ENCODE measurements at regions not wholly inside any gene's neighbourhood (a gene's known extent, or its start where the extent isn't known, plus 50 kb on each side); places are given as distances from the start of the nearest gene placed in this dataset.

DNA sequence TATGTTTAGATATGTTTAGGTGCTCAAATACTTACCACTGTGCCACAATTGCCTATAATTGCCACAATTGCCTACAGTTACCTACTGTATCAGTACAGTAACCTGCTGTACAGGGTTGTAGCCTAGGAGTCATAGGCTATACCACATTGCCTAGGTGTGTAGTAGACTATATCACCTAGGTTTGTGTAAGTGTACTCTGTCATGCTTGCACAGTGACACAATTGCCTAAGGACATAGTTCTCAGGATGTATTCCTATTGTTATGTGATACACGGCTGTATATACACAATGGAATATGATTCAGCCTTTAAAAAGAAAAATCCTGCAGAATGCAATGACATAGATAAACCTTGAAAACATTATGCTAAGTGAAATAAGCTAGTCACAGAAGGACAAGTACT lies 264.8 kb downstream of the RAP2B start:
- H3K4me1 Mint-ChIP-seq (ENCODE audit: low read depth in 2 of 2) = no peaks in the 10 kb centered on the region
- H3K4me3 Mint-ChIP-seq = no peak overlapping the region

GRCh38 chr3:153429821-153430220 lies 267.8 kb downstream of the RAP2B start:
- Mint-ChIP-seq H3K27me3 (peaks cover 0 to 6% of the 10 kb centered on the region in 2 donors), H3K4me3 (no peak overlapping the region), H3K9me3 (peaks cover 0 to 4% of the 10 kb centered on the region in 2 donors), H3K27ac (no peak overlapping the region), H3K4me1 (ENCODE audit: low read depth in 2 of 2) (no peaks in the 10 kb centered on the region), H3K36me3 (ENCODE audit: insufficient read depth) (no peaks in the 10 kb centered on the region)
- ATAC-seq (replicated peaks) = no peak
- DNase-seq = no peak

More for the DNA sequence above, 264.8 kb downstream of the RAP2B start:
- no peak for DNase-seq
- ATAC-seq (replicated peaks) = no peak
- Mint-ChIP-seq H3K27me3 (peaks cover 0 to 4% of the 10 kb centered on the region in 2 donors), H3K9me3 (peaks cover 7 to 12% of the 10 kb centered on the region in 2 donors), H3K36me3 (ENCODE audit: insufficient read depth) (no peaks in the 10 kb centered on the region), H3K27ac (no peak overlapping the region)

- Mint-ChIP-seq H3K9me3 (peaks cover 0 to 2% of the 10 kb centered on the region in 2 donors), H3K27ac (no peak overlapping the region), H3K4me3 (no peak overlapping the region), H3K36me3 (ENCODE audit: insufficient read depth) (no peaks in the 10 kb centered on the region), H3K27me3 (peaks cover 0 to 6% of the 10 kb centered on the region in 2 donors), H3K4me1 (ENCODE audit: low read depth in 2 of 2) (no peaks in the 10 kb centered on the region)
- DNase-seq (no peak), ATAC-seq (replicated peaks) (no peak)
Measured at GRCh38 chr3:153431076-153431475, 269.1 kb downstream of the RAP2B start.

- Mint-ChIP-seq H3K27me3 (no peaks in the 10 kb centered on the region), H3K4me3 (no peak overlapping the region), H3K4me1 (ENCODE audit: low read depth in 2 of 2) (peaks cover 6 to 7% of the 10 kb centered on the region in 2 donors), H3K9me3 (no peaks in the 10 kb centered on the region), H3K27ac (no peak overlapping the region), H3K36me3 (ENCODE audit: insufficient read depth) (no peaks in the 10 kb centered on the region)
- DNase-seq = no peak
- no peak for ATAC-seq (replicated peaks)
Measured at GRCh38 chr3:153437666-153438065, 275.6 kb downstream of the RAP2B start.

DNA sequence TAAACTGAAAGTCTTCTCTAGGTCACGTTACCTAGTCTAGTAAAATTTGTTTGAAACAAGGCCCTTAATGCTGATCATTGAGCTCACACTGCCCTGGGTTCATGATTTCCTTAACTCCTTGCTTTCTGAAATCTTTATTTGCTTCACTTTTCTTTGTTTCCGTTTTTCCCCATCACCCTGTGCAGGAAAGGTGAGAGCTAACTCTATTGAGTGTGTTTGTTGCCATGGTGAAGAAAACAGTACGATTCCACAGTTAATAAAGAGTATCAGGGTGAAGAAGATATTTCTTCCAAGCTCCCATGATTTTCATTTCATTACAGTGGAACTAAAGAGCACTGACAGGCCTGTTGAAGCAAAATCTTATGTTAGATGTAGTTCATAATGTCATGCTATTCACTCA lies 276.2 kb downstream of the RAP2B start:
- Mint-ChIP-seq H3K4me3 (no peak overlapping the region), H3K4me1 (ENCODE audit: low read depth in 2 of 2) (peaks cover 7 to 8% of the 10 kb centered on the region in 2 donors), H3K36me3 (ENCODE audit: insufficient read depth) (no peaks in the 10 kb centered on the region), H3K9me3 (no peaks in the 10 kb centered on the region), H3K27ac (no peak overlapping the region), H3K27me3 (no peaks in the 10 kb centered on the region)
- DNase-seq (no peak), ATAC-seq (replicated peaks) (no peak)

- no peak overlapping the region for H3K27ac Mint-ChIP-seq
- no peaks in the 10 kb centered on the region for H3K36me3 Mint-ChIP-seq (ENCODE audit: insufficient read depth)
- no peaks in the 10 kb centered on the region for H3K9me3 Mint-ChIP-seq
- no peaks in the 10 kb centered on the region for H3K27me3 Mint-ChIP-seq
- no peak overlapping the region for H3K4me3 Mint-ChIP-seq
- DNase-seq (no peak), ATAC-seq (replicated peaks) (no peak)
- H3K4me1 Mint-ChIP-seq (ENCODE audit: low read depth in 2 of 2) = peaks cover 7 to 10% of the 10 kb centered on the region in 2 donors
Measured at GRCh38 chr3:153439780-153440179, 277.8 kb downstream of the RAP2B start.

DNA sequence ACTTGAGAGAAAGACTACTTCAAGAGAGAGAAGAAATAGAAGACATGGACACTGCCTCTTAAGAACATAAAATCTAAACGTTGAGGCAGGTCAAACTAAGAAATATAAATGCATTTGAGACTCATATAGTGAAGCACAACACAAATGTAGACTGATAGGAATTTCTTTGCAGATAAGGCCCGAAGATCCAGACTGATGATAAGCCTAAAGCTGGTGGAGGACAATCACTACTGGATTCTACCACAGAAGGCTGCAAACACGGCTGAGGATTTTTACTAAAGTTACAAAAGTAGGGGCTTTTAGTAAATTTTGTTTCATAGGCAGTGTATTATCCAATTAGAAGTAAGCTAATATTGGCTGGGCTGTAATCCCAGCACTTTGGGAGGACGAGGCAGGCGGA lies 278.3 kb downstream of the RAP2B start:
- DNase-seq = no peak
- Mint-ChIP-seq H3K9me3 (no peaks in the 10 kb centered on the region), H3K27ac (no peak overlapping the region), H3K27me3 (no peaks in the 10 kb centered on the region), H3K4me3 (no peak overlapping the region), H3K36me3 (ENCODE audit: insufficient read depth) (no peaks in the 10 kb centered on the region), H3K4me1 (ENCODE audit: low read depth in 2 of 2) (peaks cover 7 to 10% of the 10 kb centered on the region in 2 donors)
- ATAC-seq (replicated peaks) = no peak

- no peak for ATAC-seq (replicated peaks)
- H3K36me3 Mint-ChIP-seq (ENCODE audit: insufficient read depth) = no peaks in the 10 kb centered on the region
- no peaks in the 10 kb centered on the region for H3K27me3 Mint-ChIP-seq
- H3K4me3 Mint-ChIP-seq = no peak overlapping the region
- H3K4me1 Mint-ChIP-seq (ENCODE audit: low read depth in 2 of 2) = peaks cover 7 to 8% of the 10 kb centered on the region in 2 donors
- no peak for DNase-seq
- H3K27ac Mint-ChIP-seq = no peak overlapping the region
- no peaks in the 10 kb centered on the region for H3K9me3 Mint-ChIP-seq
Measured at GRCh38 chr3:153442386-153442785, 280.4 kb downstream of the RAP2B start.

- Mint-ChIP-seq H3K4me3 (no peak overlapping the region), H3K27me3 (no peaks in the 10 kb centered on the region), H3K9me3 (no peaks in the 10 kb centered on the region), H3K27ac (no peak overlapping the region), H3K4me1 (ENCODE audit: low read depth in 2 of 2) (peaks cover 3 to 6% of the 10 kb centered on the region in 2 donors), H3K36me3 (ENCODE audit: insufficient read depth) (no peaks in the 10 kb centered on the region)
- ATAC-seq (replicated peaks) = peak; percentile 51
- no peak for DNase-seq
Measured at GRCh38 chr3:153442799-153443487, 280.9 kb downstream of the RAP2B start.

DNA sequence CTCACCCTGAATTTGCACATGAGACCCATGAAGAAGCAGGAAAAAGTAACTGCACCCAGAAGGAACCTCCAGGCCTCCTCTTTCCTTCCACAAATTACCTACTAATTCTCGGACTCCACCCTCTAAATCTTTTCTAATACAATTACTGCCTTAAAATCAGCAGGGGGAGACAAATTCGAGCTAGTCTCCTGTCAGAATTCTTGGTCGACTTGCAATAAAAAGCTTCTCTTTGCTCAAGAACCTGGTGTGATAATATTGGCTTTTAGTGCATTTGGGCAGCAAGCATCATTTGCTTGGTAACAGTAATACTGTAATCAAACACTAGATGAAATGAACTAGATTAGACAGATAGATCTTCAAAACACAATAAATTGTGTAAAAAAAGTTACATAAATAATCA lies 281.9 kb downstream of the RAP2B start:
- Mint-ChIP-seq H3K4me1 (ENCODE audit: low read depth in 2 of 2) (peaks cover 3% of the 10 kb centered on the region in 2 donors), H3K27ac (no peak overlapping the region), H3K9me3 (no peaks in the 10 kb centered on the region), H3K27me3 (no peaks in the 10 kb centered on the region), H3K4me3 (no peak overlapping the region), H3K36me3 (ENCODE audit: insufficient read depth) (no peaks in the 10 kb centered on the region)
- ATAC-seq (replicated peaks) = no peak
- no peak for DNase-seq

DNA sequence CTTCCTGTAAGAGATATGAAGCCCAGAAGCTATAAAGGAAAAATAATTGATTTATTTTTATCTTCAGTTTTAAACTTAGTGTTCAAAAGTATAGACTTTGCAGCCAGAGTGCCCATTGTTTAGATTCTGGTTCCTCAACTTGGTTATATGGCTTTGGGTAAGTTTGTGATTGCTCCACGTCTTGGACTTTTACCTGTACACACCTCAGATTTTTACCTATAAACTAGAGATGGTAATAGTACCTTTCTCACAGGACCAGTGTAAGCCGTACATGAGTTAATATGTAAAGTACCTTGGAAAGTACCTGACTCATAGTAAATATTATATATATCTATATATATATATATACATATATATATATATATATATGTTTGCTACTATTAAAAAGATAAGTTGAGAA lies 283.8 kb downstream of the RAP2B start:
- Mint-ChIP-seq H3K27ac (no peak overlapping the region), H3K27me3 (no peaks in the 10 kb centered on the region), H3K36me3 (ENCODE audit: insufficient read depth) (no peaks in the 10 kb centered on the region), H3K9me3 (no peaks in the 10 kb centered on the region), H3K4me3 (no peak overlapping the region), H3K4me1 (ENCODE audit: low read depth in 2 of 2) (peaks cover 3% of the 10 kb centered on the region in 2 donors)
- ATAC-seq (replicated peaks) (no peak), DNase-seq (no peak)

GRCh38 chr3:153448151-153448829 lies 286.3 kb downstream of the RAP2B start:
- H3K4me3 Mint-ChIP-seq = no peak overlapping the region
- DNase-seq (no peak), ATAC-seq (replicated peaks) (no peak)
- no peaks in the 10 kb centered on the region for H3K36me3 Mint-ChIP-seq (ENCODE audit: insufficient read depth)
- H3K27me3 Mint-ChIP-seq = no peaks in the 10 kb centered on the region
- H3K9me3 Mint-ChIP-seq = no peaks in the 10 kb centered on the region
- no peak overlapping the region for H3K27ac Mint-ChIP-seq
- H3K4me1 Mint-ChIP-seq (ENCODE audit: low read depth in 2 of 2) = peaks cover 2 to 6% of the 10 kb centered on the region in 2 donors

DNA sequence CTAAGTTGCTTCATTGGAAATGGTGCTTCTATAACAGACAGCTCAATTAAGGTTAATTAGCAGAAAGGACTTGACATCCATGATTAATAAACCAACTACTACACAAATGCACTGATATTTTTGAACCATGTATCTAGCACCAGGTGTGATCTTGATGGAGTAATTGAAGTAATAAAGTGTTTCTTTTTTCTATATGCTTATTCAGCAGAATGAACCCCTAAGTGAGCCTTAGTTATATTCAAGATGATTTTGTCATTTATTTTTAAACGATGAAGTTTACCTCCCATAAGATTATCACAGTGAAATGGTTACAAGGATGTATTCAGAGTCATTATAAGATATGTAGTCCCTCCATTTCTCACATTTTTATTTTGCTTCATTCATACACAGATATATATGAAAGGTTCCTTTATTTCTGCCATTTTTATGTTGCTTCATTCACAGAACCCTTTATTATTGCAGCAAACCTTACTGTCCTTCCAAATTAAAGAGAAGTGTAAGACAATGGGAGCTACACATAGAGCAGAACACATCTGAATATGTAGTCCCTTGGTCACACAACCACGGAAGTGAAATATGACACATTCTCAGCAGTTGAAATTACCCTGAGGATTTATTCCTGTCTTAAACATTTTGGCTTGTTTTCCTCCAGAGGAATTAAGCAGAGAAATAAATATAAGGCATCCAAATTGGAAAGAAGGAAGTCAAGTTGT lies 295.0 kb downstream of the RAP2B start:
- no peaks in the 10 kb centered on the region for H3K36me3 Mint-ChIP-seq (ENCODE audit: insufficient read depth)
- no peaks in the 10 kb centered on the region for H3K9me3 Mint-ChIP-seq
- H3K4me1 Mint-ChIP-seq (ENCODE audit: low read depth in 2 of 2) = peaks cover 2 to 4% of the 10 kb centered on the region in 2 donors
- ATAC-seq (replicated peaks) (no peak), DNase-seq (no peak)
- no peaks in the 10 kb centered on the region for H3K27me3 Mint-ChIP-seq
- H3K4me3 Mint-ChIP-seq = no peak overlapping the region
- H3K27ac Mint-ChIP-seq = no peak overlapping the region

- no peak overlapping the region for H3K27ac Mint-ChIP-seq
- no peaks in the 10 kb centered on the region for H3K36me3 Mint-ChIP-seq (ENCODE audit: insufficient read depth)
- DNase-seq = no peak
- no peaks in the 10 kb centered on the region for H3K9me3 Mint-ChIP-seq
- no peak overlapping the region for H3K4me3 Mint-ChIP-seq
- H3K4me1 Mint-ChIP-seq (ENCODE audit: low read depth in 2 of 2) = peaks cover 4 to 9% of the 10 kb centered on the region in 2 donors
- no peak for ATAC-seq (replicated peaks)
- H3K27me3 Mint-ChIP-seq = no peaks in the 10 kb centered on the region
Measured at GRCh38 chr3:153458881-153459280, 296.9 kb downstream of the RAP2B start.

Data from effector memory CD8-positive, alpha-beta T cell (primary cell).